Right lobe of liver (tissue), 6 donors: ENCODE measurements at regions not wholly inside any gene's neighbourhood (a gene's known extent, or its start where the extent isn't known, plus 50 kb on each side); places are given as distances from the start of the nearest gene placed in this dataset.

Experiments used
- ATAC-seq, 4 donors: fragments of 200-7000 bp; cut with Tn5 transposase; one replicate each; pipeline ENCODE4 v1.9.1; 2020; ENCODE audit warnings: mild to moderate bottlenecking in 4 of 4, moderate library complexity in 4 of 4
- DNase-seq, 3 donors: peaks; one replicate each; pipeline ENCODE4 v3.0.0-alpha.2; 2020
- H3K27ac ChIP-seq, 3 donors: fragments of 200-600 bp; one replicate each; pipeline ENCODE4 v1.8.0; 2022
- H3K27me3 ChIP-seq, 2 donors: fragments of 200-600 bp; one replicate each; pipeline ENCODE4 v1.8.0; 2022
- H3K36me3 ChIP-seq, 4 donors: fragments of 200-600 bp; sonication (generic) in 1 of 4; one replicate each; pipeline versions ENCODE4 v1.5.1 to v1.8.0; 2017 to 2022; ENCODE audit warnings: control low read depth in 1 of 4
- H3K4me1 ChIP-seq, 4 donors: fragments of 200-600 bp; sonication (generic) in 1 of 4; one replicate each; pipeline versions ENCODE4 v1.5.1 to v1.8.0; 2017 to 2022; ENCODE audit warnings: control low read depth in 1 of 4
- H3K4me3 ChIP-seq, 3 donors: fragments of 200-600 bp; one replicate each; pipeline ENCODE4 v1.8.0; 2022
- H3K9me3 ChIP-seq, 4 donors: fragments of 200-600 bp; sonication (generic) in 1 of 4; one replicate each; pipeline versions ENCODE4 v1.5.1 to v1.8.0; 2017 to 2022; ENCODE audit warnings: control low read depth in 1 of 4
- POLR2A ChIP-seq: fragments of 450-650 bp; IDR thresholded peaks from one replicate; pipeline ENCODE4 v1.6.1; 2017; ENCODE audit warnings: antibody characterized with exemption, mild to moderate bottlenecking
- WGBS: methylation state at CpG from one replicate; pipeline ENCODE4 v1.1.6; 2018; ENCODE audit warnings: low coverage, low lambda C conversion rate; ENCODE audit not compliant: insufficient coverage; ENCODE audit errors: missing lambda C conversion rate; 5-methylcytosine and 5-hydroxymethylcytosine counted together
- intact Hi-C, 2 donors: fragments of 100-400 bp; cut with DNase I; formaldehyde crosslinking; loops; one replicate each; pipeline versions ENCODE4 v1.11.2 to v1.14.1; 2022
- TF ChIP-seq, protein P1 (sequence below), 4 donors: fragments of 200-600 bp in 3 of 4; fragments of 450-650 bp in 1 of 4; IDR thresholded peaks; one replicate each; pipeline versions ENCODE4 v1.5.1 to v1.8.0; 2016 to 2022; ENCODE audit warnings: antibody characterized with exemption in 4 of 4, mild to moderate bottlenecking in 2 of 4
- donor health status: DM: no; HTN: yes; CAD: no.
- donor health status: DM: no; HTN: no; CAD: no.
- donor health status: DM: no; HTN: no; CAD: no.
- donor health status: DM: no; HTN: yes; CAD: no.
- donor health status: DM: no; HTN: yes; CAD: no.

DNA sequence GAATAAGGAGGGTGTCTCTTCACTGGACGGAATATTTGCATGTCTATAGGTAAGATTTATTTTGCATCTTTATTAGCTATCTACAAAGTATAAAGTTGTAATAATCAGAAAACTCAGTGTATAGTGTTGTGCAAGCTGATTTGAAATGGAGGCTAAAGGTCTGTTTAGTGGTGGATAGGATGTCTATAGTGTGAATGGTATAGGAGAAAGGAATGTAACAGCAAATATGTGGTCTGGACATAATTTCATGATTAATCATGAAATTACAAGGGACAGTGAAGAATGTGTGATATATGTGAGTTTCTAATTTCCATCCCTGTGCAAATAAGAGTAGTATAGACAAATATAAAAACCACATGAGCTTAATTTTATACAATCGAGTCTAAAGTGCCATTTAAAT is 79.3 kb upstream of the CAMK2D start:
- Histone ChIP-seq H3K4me3 (no peak overlapping the region), H3K27ac (no peak overlapping the region), H3K27me3 (no peaks in the 10 kb centered on the region), H3K9me3 (no peaks in the 10 kb centered on the region), H3K36me3 (no peaks in the 10 kb centered on the region), H3K4me1 (no peaks in the 10 kb centered on the region)
- no peak for DNase-seq
- intact Hi-C loops: no loop called here
- ATAC-seq: no peak
- TF ChIP-seq, protein P1, sequence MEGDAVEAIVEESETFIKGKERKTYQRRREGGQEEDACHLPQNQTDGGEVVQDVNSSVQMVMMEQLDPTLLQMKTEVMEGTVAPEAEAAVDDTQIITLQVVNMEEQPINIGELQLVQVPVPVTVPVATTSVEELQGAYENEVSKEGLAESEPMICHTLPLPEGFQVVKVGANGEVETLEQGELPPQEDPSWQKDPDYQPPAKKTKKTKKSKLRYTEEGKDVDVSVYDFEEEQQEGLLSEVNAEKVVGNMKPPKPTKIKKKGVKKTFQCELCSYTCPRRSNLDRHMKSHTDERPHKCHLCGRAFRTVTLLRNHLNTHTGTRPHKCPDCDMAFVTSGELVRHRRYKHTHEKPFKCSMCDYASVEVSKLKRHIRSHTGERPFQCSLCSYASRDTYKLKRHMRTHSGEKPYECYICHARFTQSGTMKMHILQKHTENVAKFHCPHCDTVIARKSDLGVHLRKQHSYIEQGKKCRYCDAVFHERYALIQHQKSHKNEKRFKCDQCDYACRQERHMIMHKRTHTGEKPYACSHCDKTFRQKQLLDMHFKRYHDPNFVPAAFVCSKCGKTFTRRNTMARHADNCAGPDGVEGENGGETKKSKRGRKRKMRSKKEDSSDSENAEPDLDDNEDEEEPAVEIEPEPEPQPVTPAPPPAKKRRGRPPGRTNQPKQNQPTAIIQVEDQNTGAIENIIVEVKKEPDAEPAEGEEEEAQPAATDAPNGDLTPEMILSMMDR (IDR thresholded peaks at IDR 0.05): no peak
- TF ChIP-seq POLR2A: no peak
- 61% methylated on average over 2 of the region's 2 CpGs for WGBS

DNA sequence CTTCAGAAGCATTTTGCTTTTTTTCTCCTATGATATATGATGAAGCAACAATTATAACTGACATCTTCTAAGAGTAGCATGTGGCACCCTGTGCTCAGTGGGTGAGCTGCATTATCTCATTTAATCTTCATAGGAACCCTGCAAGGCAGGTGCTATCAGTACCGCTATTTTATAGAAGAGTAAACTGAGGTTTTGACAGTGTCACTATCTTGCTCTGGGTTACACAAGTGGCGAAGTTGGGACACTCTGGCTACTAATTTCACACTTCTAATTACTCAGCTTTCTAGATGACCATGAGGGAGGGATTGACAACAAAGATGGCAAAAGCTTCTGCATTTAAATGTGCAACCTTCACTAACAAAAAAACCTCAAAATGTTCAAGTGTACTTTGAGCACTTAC is 76.9 kb upstream of the CAMK2D start:
- Histone ChIP-seq H3K27ac (no peak overlapping the region), H3K36me3 (no peaks in the 10 kb centered on the region), H3K27me3 (no peaks in the 10 kb centered on the region), H3K4me1 (no peaks in the 10 kb centered on the region), H3K9me3 (no peaks in the 10 kb centered on the region), H3K4me3 (no peak overlapping the region)
- intact Hi-C loops: no loop called here
- ATAC-seq (no peak), DNase-seq (no peak)
- WGBS: no CpG with 5 or more reads among the region's 2 CpGs
- no peak for TF ChIP-seq POLR2A
- TF ChIP-seq, protein P1 (IDR thresholded peaks at IDR 0.05): no peak

DNA sequence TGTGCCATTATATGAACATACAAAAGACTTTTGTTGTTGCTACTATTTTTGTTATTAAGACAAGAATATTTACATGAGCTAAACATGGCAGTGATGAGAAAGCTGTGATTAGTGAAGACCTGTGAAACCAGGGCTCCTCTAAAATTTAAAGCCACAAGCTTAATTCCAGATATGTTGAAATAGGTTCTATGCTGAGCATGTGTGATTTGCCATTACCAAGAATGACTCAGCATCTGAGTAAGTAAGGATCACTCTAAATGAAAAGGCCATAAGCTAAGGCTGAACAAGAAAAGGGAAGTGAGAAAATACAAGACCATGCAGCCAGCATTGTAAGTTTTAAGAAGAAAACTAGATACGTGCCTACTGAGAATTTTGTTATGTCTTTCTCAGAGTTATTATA is 75.9 kb upstream of the CAMK2D start:
- Histone ChIP-seq H3K4me3 (no peak overlapping the region), H3K36me3 (no peaks in the 10 kb centered on the region), H3K27ac (no peak overlapping the region), H3K9me3 (no peaks in the 10 kb centered on the region), H3K4me1 (no peaks in the 10 kb centered on the region), H3K27me3 (no peaks in the 10 kb centered on the region)
- 44% methylated on average over 1 of the region's 1 CpG for WGBS
- no peak for TF ChIP-seq POLR2A
- TF ChIP-seq, protein P1 (IDR thresholded peaks at IDR 0.05): no peak
- ATAC-seq: peak; percentile 39 to 82 (median 62)
- intact Hi-C loops: no loop called here
- DNase-seq: no peak

DNA sequence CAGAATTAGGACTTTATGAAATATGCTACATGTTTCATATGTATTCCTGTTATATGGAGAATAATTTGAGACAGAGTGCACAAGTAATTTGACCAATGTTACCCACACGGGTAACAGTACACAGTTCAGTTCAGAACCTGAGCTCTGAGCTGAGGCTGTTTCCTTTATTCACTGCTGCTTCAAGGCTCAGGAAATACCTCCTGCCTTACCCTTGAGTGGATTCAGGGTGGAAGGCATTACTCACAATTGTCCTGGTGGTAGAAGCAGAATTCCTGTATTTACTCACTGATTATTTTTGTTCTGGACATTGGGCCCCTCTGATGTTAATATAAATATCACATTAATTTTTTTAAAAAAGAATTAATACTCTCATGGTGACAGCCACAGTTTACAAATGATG is 73.5 kb upstream of the CAMK2D start:
- intact Hi-C loops: no loop called here
- no peaks in the 10 kb centered on the region for H3K27me3 ChIP-seq
- ATAC-seq: no peak
- no peaks in the 10 kb centered on the region for H3K36me3 ChIP-seq
- DNase-seq: no peak
- H3K27ac ChIP-seq: no peak overlapping the region
- H3K4me1 ChIP-seq: no peaks in the 10 kb centered on the region
- 42% methylated on average over 1 of the region's 1 CpG for WGBS
- H3K4me3 ChIP-seq: no peak overlapping the region
- no peaks in the 10 kb centered on the region for H3K9me3 ChIP-seq
- TF ChIP-seq, protein P1 (IDR thresholded peaks at IDR 0.05): no peak
- no peak for TF ChIP-seq POLR2A

DNA sequence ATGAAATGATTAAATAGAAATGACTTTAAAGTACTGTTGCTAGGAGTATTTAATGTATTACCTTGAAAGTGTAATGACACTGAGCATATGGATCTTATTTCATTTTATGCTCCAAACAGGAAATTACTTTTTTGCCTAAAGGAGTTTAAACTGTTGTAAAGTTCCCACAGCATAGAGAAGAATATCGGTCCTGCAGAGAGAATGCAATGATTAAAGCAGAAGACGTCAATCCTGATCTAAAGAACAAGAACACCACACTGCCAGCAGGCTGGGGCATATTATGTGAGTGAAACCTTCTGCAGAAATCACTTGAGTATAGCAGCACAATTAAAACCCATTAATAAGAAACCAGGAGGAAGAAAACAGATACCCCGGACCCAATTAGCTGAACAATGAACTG is 72.8 kb upstream of the CAMK2D start:
- no peaks in the 10 kb centered on the region for H3K4me1 ChIP-seq
- H3K4me3 ChIP-seq: no peak overlapping the region
- no peaks in the 10 kb centered on the region for H3K36me3 ChIP-seq
- 87% methylated on average over 3 of the region's 3 CpGs for WGBS
- intact Hi-C loops: no loop called here
- ATAC-seq (no peak), DNase-seq (no peak)
- H3K9me3 ChIP-seq: no peaks in the 10 kb centered on the region
- no peak overlapping the region for H3K27ac ChIP-seq
- TF ChIP-seq, protein P1 (IDR thresholded peaks at IDR 0.05): no peak
- TF ChIP-seq POLR2A: no peak
- H3K27me3 ChIP-seq: no peaks in the 10 kb centered on the region
